GM12891 (cell line): ENCODE measurements at regions not wholly inside any gene's neighbourhood (a gene's known extent, or its start where the extent isn't known, plus 50 kb on each side); places are given as distances from the start of the nearest gene placed in this dataset.

ENCODE experiments used
- PAX5 ChIP-seq: IDR thresholded peaks from 2 replicates; pipeline ENCODE4 v1.6.1; 2011; ENCODE audit warnings: low read length, moderate library complexity, mild to moderate bottlenecking; ENCODE audit not compliant: insufficient read depth, severe bottlenecking
- POLR2A ChIP-seq: IDR thresholded peaks from 2 replicates; pipeline ENCODE4 v1.6.1; 2011; ENCODE audit warnings: low read depth, low read length, control low read depth
- POLR2AphosphoS5 ChIP-seq: IDR thresholded peaks from 2 replicates; pipeline ENCODE4 v1.6.1; 2011; ENCODE audit warnings: low read depth, low read length, control low read depth
- POU2F2 ChIP-seq: IDR thresholded peaks from 2 replicates; pipeline ENCODE4 v1.6.1; 2011; ENCODE audit warnings: low read depth, mild to moderate bottlenecking, control low read depth, low read length, moderate library complexity
- SPI1 ChIP-seq: IDR thresholded peaks from 2 replicates; pipeline ENCODE4 v1.6.1; 2011; ENCODE audit warnings: low read depth, low read length, control low read depth
- TAF1 ChIP-seq: IDR thresholded peaks from 2 replicates; pipeline ENCODE4 v1.6.1; 2011; ENCODE audit warnings: low read depth, low read length, control low read depth

- TF ChIP-seq POLR2AphosphoS5 (no peak), POLR2A (no peak), TAF1 (no peak), SPI1 (no peak), POU2F2 (no peak), PAX5 (no peak)
Measured at GRCh38 chr4:20028645-20029044, 223.1 kb upstream of the SLIT2 start.
